Peyer's patch (tissue), 4 donors: ENCODE measurements at regions not wholly inside any gene's neighbourhood (a gene's known extent, or its start where the extent isn't known, plus 50 kb on each side); places are given as distances from the start of the nearest gene placed in this dataset.

Source experiments
- DNase-seq, 3 donors: peaks; one replicate each; pipeline ENCODE4 v3.0.0-alpha.2; 2017 to 2019
- H3K27ac ChIP-seq, 4 donors: fragments of 200-600 bp; sonication (generic); one replicate each; pipeline ENCODE4 v1.5.1; 2016 to 2019
- H3K27me3 ChIP-seq, 2 donors: fragments of 200-600 bp; sonication (generic); one replicate each; pipeline ENCODE4 v1.5.1; 2019
- H3K36me3 ChIP-seq, 3 donors: fragments of 200-600 bp; sonication (generic); one replicate each; pipeline ENCODE4 v1.5.1; 2016 to 2019
- H3K4me1 ChIP-seq, 4 donors: fragments of 200-600 bp; sonication (generic); one replicate each; pipeline ENCODE4 v1.5.1; 2016 to 2019
- H3K4me3 ChIP-seq, 4 donors: fragments of 200-600 bp; sonication (generic); 1 replicate in 3 of 4; 2 replicates in 1 of 4; pipeline ENCODE4 v1.5.1; 2016 to 2019; ENCODE audit warnings: mild to moderate bottlenecking in 1 of 4
- H3K9me3 ChIP-seq, 4 donors: fragments of 200-600 bp; sonication (generic); one replicate each; pipeline ENCODE4 v1.5.1; 2016 to 2019; ENCODE audit warnings: mild to moderate bottlenecking in 1 of 4
- POLR2A ChIP-seq, 2 donors: fragments of 450-650 bp; IDR thresholded peaks; one replicate each; pipeline ENCODE4 v1.5.1; 2017; ENCODE audit warnings: antibody characterized with exemption in 2 of 2, mild to moderate bottlenecking in 2 of 2, moderate library complexity in 2 of 2
- small RNA-seq, 2 donors: library from RNA; depleted of rRNA; stranded (forward); fragments of <200 nt; gene quantifications; one replicate each; pipeline ENCODE3, GENCODE V24; 2016
- TF ChIP-seq, protein P1 (sequence below), 6 experiments: fragments of 450-650 bp in 4 of 6; fragments of 200-600 bp in 2 of 6; sonication (generic) in 1 of 6; IDR thresholded peaks; one replicate each; pipeline ENCODE4 v1.5.1; 2017 to 2019; ENCODE audit warnings: antibody characterized with exemption in 6 of 6, mild to moderate bottlenecking in 3 of 6, moderate library complexity in 1 of 6

DNA sequence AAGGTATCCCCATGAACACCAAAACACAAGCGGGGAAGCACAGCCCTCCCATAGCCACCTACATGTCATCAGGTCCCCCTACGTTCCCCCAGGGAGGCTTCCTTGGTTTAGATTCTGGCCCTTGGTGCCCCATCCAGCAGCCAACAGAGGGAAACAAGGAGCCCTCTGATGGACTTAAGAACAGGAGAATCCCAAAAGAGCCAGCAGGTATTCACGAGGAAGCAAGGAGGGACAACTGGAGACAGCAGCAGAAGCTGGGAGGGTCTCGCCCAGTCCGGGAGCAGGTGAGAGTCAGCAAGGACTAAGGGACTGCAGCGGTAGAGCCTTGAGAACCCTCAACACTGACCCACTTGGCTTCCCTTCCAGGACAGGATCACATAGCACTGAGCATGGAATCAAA is 58.4 kb upstream of the TOP1 start:
- H3K4me1 ChIP-seq, result no peaks in the 10 kb centered on the region
- peak in 2 of 3 donors; percentile 9 to 39 for DNase-seq
- H3K27me3 ChIP-seq, result no peaks in the 10 kb centered on the region
- H3K4me3 ChIP-seq, result no peak overlapping the region
- no peaks in the 10 kb centered on the region for H3K36me3 ChIP-seq
- no peak for TF ChIP-seq POLR2A (IDR thresholded peaks at IDR 0.05)
- TF ChIP-seq, protein P1, sequence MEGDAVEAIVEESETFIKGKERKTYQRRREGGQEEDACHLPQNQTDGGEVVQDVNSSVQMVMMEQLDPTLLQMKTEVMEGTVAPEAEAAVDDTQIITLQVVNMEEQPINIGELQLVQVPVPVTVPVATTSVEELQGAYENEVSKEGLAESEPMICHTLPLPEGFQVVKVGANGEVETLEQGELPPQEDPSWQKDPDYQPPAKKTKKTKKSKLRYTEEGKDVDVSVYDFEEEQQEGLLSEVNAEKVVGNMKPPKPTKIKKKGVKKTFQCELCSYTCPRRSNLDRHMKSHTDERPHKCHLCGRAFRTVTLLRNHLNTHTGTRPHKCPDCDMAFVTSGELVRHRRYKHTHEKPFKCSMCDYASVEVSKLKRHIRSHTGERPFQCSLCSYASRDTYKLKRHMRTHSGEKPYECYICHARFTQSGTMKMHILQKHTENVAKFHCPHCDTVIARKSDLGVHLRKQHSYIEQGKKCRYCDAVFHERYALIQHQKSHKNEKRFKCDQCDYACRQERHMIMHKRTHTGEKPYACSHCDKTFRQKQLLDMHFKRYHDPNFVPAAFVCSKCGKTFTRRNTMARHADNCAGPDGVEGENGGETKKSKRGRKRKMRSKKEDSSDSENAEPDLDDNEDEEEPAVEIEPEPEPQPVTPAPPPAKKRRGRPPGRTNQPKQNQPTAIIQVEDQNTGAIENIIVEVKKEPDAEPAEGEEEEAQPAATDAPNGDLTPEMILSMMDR (IDR thresholded peaks at IDR 0.05), result no peak
- no peak overlapping the region for H3K27ac ChIP-seq
- no peaks in the 10 kb centered on the region for H3K9me3 ChIP-seq

DNA sequence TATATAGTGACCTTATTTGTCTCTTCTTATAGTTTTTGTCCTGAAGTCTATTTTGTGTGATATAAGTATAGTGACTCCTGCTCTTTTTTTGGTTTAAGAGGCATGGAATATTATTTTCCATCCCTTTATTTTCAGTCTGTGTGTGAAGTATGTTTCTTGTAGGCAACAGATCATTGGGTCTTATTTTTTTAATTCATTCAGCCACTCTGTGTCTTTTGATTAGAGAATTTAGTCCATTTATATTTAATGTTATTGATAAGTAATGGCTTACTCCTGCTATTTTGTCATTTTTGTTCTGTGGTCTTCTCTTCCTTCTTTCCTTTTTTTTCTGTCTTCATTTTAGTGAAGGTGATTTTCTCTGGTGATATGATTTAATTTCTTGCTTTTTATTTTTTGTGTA is 51.4 kb upstream of the TOP1 start:
- Histone ChIP-seq H3K9me3 (peaks cover 0 to 4% (median 0%) of the 10 kb centered on the region in 4 donors), H3K4me1 (no peaks in the 10 kb centered on the region), H3K27me3 (no peaks in the 10 kb centered on the region), H3K4me3 (no peak overlapping the region), H3K36me3 (no peaks in the 10 kb centered on the region), H3K27ac (no peak overlapping the region)
- no peak for DNase-seq
- no peak for TF ChIP-seq POLR2A (IDR thresholded peaks at IDR 0.05)
- TF ChIP-seq, protein P1 (IDR thresholded peaks at IDR 0.05), result no peak

DNA sequence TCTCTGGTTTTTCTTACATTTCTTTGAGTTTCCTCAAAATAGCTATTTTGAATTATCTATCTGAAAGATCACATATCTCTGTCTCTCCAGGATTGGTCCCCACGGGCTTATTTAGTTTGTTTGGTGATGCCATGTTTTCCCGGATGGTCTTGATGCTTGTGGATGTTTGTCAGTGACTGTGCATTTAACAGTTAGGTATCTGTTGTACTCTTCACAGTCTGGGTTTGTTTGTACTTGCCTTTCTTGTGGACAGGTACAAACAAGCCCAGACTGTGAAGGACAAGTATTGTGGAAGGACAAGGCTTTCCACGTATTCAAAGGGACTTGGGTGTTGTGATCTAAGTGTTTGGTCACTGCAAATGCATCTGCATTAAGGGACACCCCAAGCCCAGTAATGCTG is 49.9 kb upstream of the TOP1 start:
- Histone ChIP-seq H3K27ac (no peak overlapping the region), H3K4me3 (no peak overlapping the region), H3K27me3 (no peaks in the 10 kb centered on the region), H3K36me3 (no peaks in the 10 kb centered on the region), H3K4me1 (no peaks in the 10 kb centered on the region), H3K9me3 (peaks cover 0 to 4% (median 0%) of the 10 kb centered on the region in 4 donors)
- no peak for DNase-seq
- TF ChIP-seq, protein P1 (IDR thresholded peaks at IDR 0.05), result no peak
- no peak for TF ChIP-seq POLR2A (IDR thresholded peaks at IDR 0.05)

Small RNA genes lying in the stretch of these regions (small RNA-seq; reads per million reads assigned to genes)
- 0 reads per million in 2 donors for gene RNA5SP484
